ENCODE measurements at regions not wholly inside any gene's neighbourhood (a gene's known extent, or its start where the extent isn't known, plus 50 kb on each side); places are given as distances from the start of the nearest gene placed in this dataset.

GRCh38 chrX:69110116-69110530 lies 55.1 kb downstream of the PJA1 start:
- H3K27me3 Mint-ChIP-seq, result peaks cover 5% of the 10 kb centered on the region
- H3K9me3 ChIP-seq (ENCODE audit: control insufficient read depth, low read length, poor library complexity, severe bottlenecking), result no peaks in the 10 kb centered on the region
- no peaks in the 10 kb centered on the region for H3K36me3 Mint-ChIP-seq (ENCODE audit: low read depth)
- no peak overlapping the region for H3K4me3 Mint-ChIP-seq
- no peak for DNase-seq
- no peaks in the 10 kb centered on the region for H3K4me1 Mint-ChIP-seq
- no peak for ATAC-seq
- H3K27ac Mint-ChIP-seq, result no peak overlapping the region

- H3K27me3 Mint-ChIP-seq, result peaks cover 5% of the 10 kb centered on the region
- H3K36me3 Mint-ChIP-seq (ENCODE audit: low read depth), result no peaks in the 10 kb centered on the region
- H3K27ac Mint-ChIP-seq, result no peak overlapping the region
- H3K4me3 Mint-ChIP-seq, result no peak overlapping the region
- no peaks in the 10 kb centered on the region for H3K4me1 Mint-ChIP-seq
- no peak for DNase-seq
- H3K9me3 ChIP-seq (ENCODE audit: control insufficient read depth, low read length, poor library complexity, severe bottlenecking), result no peaks in the 10 kb centered on the region
- no peak for ATAC-seq
Measured at GRCh38 chrX:69109706-69110105, 55.5 kb downstream of the PJA1 start.

- Mint-ChIP-seq H3K4me1 (no peaks in the 10 kb centered on the region), H3K27me3 (peaks cover 5% of the 10 kb centered on the region), H3K27ac (no peak overlapping the region), H3K36me3 (ENCODE audit: low read depth) (no peaks in the 10 kb centered on the region), H3K4me3 (no peak overlapping the region)
- DNase-seq (no peak), ATAC-seq (no peak)
- no peaks in the 10 kb centered on the region for H3K9me3 ChIP-seq (ENCODE audit: control insufficient read depth, low read length, poor library complexity, severe bottlenecking)
Measured at GRCh38 chrX:69109036-69109663, 56.1 kb downstream of the PJA1 start.

- Mint-ChIP-seq H3K36me3 (ENCODE audit: low read depth) (no peaks in the 10 kb centered on the region), H3K4me3 (no peak overlapping the region), H3K27me3 (peaks cover 5% of the 10 kb centered on the region), H3K27ac (no peak overlapping the region), H3K4me1 (no peaks in the 10 kb centered on the region)
- DNase-seq, result no peak
- ATAC-seq, result no peak
- H3K9me3 ChIP-seq (ENCODE audit: control insufficient read depth, low read length, poor library complexity, severe bottlenecking), result no peaks in the 10 kb centered on the region
Measured at GRCh38 chrX:69107747-69108401, 57.4 kb downstream of the PJA1 start.

- no peaks in the 10 kb centered on the region for H3K9me3 ChIP-seq (ENCODE audit: control insufficient read depth, low read length, poor library complexity, severe bottlenecking)
- H3K4me3 Mint-ChIP-seq, result no peak overlapping the region
- peaks cover 5% of the 10 kb centered on the region for H3K27me3 Mint-ChIP-seq
- no peaks in the 10 kb centered on the region for H3K4me1 Mint-ChIP-seq
- DNase-seq (no peak), ATAC-seq (no peak)
- no peak overlapping the region for H3K27ac Mint-ChIP-seq
- H3K36me3 Mint-ChIP-seq (ENCODE audit: low read depth), result no peaks in the 10 kb centered on the region
Measured at GRCh38 chrX:69107231-69107739, 58.0 kb downstream of the PJA1 start.

GRCh38 chrX:69104756-69105434 lies 60.4 kb downstream of the PJA1 start:
- H3K4me1 Mint-ChIP-seq, result no peaks in the 10 kb centered on the region
- peaks cover 5% of the 10 kb centered on the region for H3K27me3 Mint-ChIP-seq
- no peaks in the 10 kb centered on the region for H3K9me3 ChIP-seq (ENCODE audit: control insufficient read depth, low read length, poor library complexity, severe bottlenecking)
- no peak overlapping the region for H3K27ac Mint-ChIP-seq
- ATAC-seq (no peak), DNase-seq (no peak)
- no peaks in the 10 kb centered on the region for H3K36me3 Mint-ChIP-seq (ENCODE audit: low read depth)
- H3K4me3 Mint-ChIP-seq, result no peak overlapping the region

GRCh38 chrX:69103539-69103938 lies 61.7 kb downstream of the PJA1 start:
- no peak for DNase-seq
- Mint-ChIP-seq H3K27me3 (no peaks in the 10 kb centered on the region), H3K4me3 (no peak overlapping the region), H3K27ac (no peak overlapping the region), H3K36me3 (ENCODE audit: low read depth) (no peaks in the 10 kb centered on the region), H3K4me1 (no peaks in the 10 kb centered on the region)
- ATAC-seq, result no peak
- H3K9me3 ChIP-seq (ENCODE audit: control insufficient read depth, low read length, poor library complexity, severe bottlenecking), result no peaks in the 10 kb centered on the region

GRCh38 chrX:69102612-69103194 lies 62.5 kb downstream of the PJA1 start:
- H3K27me3 Mint-ChIP-seq, result no peaks in the 10 kb centered on the region
- ATAC-seq (no peak), DNase-seq (no peak)
- no peaks in the 10 kb centered on the region for H3K9me3 ChIP-seq (ENCODE audit: control insufficient read depth, low read length, poor library complexity, severe bottlenecking)
- no peak overlapping the region for H3K27ac Mint-ChIP-seq
- H3K4me3 Mint-ChIP-seq, result no peak overlapping the region
- H3K4me1 Mint-ChIP-seq, result no peaks in the 10 kb centered on the region
- no peaks in the 10 kb centered on the region for H3K36me3 Mint-ChIP-seq (ENCODE audit: low read depth)

GRCh38 chrX:69101683-69102251 lies 63.5 kb downstream of the PJA1 start:
- Mint-ChIP-seq H3K36me3 (ENCODE audit: low read depth) (no peaks in the 10 kb centered on the region), H3K4me3 (no peak overlapping the region), H3K4me1 (no peaks in the 10 kb centered on the region), H3K27ac (no peak overlapping the region), H3K27me3 (no peaks in the 10 kb centered on the region)
- DNase-seq (no peak), ATAC-seq (no peak)
- no peaks in the 10 kb centered on the region for H3K9me3 ChIP-seq (ENCODE audit: control insufficient read depth, low read length, poor library complexity, severe bottlenecking)

- no peaks in the 10 kb centered on the region for H3K9me3 ChIP-seq (ENCODE audit: control insufficient read depth, low read length, poor library complexity, severe bottlenecking)
- no peak overlapping the region for H3K27ac Mint-ChIP-seq
- no peaks in the 10 kb centered on the region for H3K36me3 Mint-ChIP-seq (ENCODE audit: low read depth)
- no peaks in the 10 kb centered on the region for H3K27me3 Mint-ChIP-seq
- DNase-seq (no peak), ATAC-seq (no peak)
- no peak overlapping the region for H3K4me3 Mint-ChIP-seq
- no peaks in the 10 kb centered on the region for H3K4me1 Mint-ChIP-seq
Measured at GRCh38 chrX:69100478-69100877, 64.8 kb downstream of the PJA1 start.

- no peaks in the 10 kb centered on the region for H3K9me3 ChIP-seq (ENCODE audit: control insufficient read depth, low read length, poor library complexity, severe bottlenecking)
- H3K27me3 Mint-ChIP-seq, result no peaks in the 10 kb centered on the region
- H3K4me3 Mint-ChIP-seq, result no peak overlapping the region
- ATAC-seq, result no peak
- H3K4me1 Mint-ChIP-seq, result no peaks in the 10 kb centered on the region
- H3K27ac Mint-ChIP-seq, result no peak overlapping the region
- H3K36me3 Mint-ChIP-seq (ENCODE audit: low read depth), result no peaks in the 10 kb centered on the region
- no peak for DNase-seq
Measured at GRCh38 chrX:69097451-69098236, 67.6 kb downstream of the PJA1 start.

- H3K27ac Mint-ChIP-seq, result no peak overlapping the region
- H3K4me1 Mint-ChIP-seq, result no peaks in the 10 kb centered on the region
- no peaks in the 10 kb centered on the region for H3K27me3 Mint-ChIP-seq
- ATAC-seq, result no peak
- no peak overlapping the region for H3K4me3 Mint-ChIP-seq
- no peak for DNase-seq
- no peaks in the 10 kb centered on the region for H3K9me3 ChIP-seq (ENCODE audit: control insufficient read depth, low read length, poor library complexity, severe bottlenecking)
- H3K36me3 Mint-ChIP-seq (ENCODE audit: low read depth), result no peaks in the 10 kb centered on the region
Measured at GRCh38 chrX:69096963-69097362, 68.3 kb downstream of the PJA1 start.

All from T-helper 17 cell (primary cell).